GM12878 (cell line): ENCODE measurements at regions not wholly inside any gene's neighbourhood (a gene's known extent, or its start where the extent isn't known, plus 50 kb on each side); places are given as distances from the start of the nearest gene placed in this dataset.
"Not testable (repeated sequence)": the region's sequence is repeated elsewhere in the genome, so short reads cannot be mapped to it uniquely, and the experiment has no call there.

Experiments
- ATF3 ChIP-seq: IDR thresholded peaks from 2 replicates; pipeline ENCODE4 v1.6.1; 2011; ENCODE audit warnings: low read depth, mild to moderate bottlenecking, low read length, moderate library complexity, borderline replicate concordance; ENCODE audit errors: extremely low read depth
- CEBPB ChIP-seq, 2 experiments: fragments of 150-350 bp in 1 of 2; IDR thresholded peaks; 2 replicates each; pipeline ENCODE4 v1.6.1; 2012 to 2014; ENCODE audit warnings: low read depth in 2 of 2, low read length in 2 of 2, borderline replicate concordance in 1 of 2, inconsistent platforms in 1 of 2
- CTCF ChIP-seq, 3 experiments: IDR thresholded peaks in 2 of 3; conservative IDR thresholded peaks in 1 of 3; 2 replicates each; pipeline ENCODE4 v1.5.1; 2011; ENCODE audit warnings: low read depth in 3 of 3, low read length in 3 of 3, mild to moderate bottlenecking in 3 of 3, control low read depth in 2 of 3, moderate library complexity in 2 of 3, inconsistent platforms in 1 of 3, mixed read lengths in 1 of 3; ENCODE audit not compliant: control insufficient read depth in 2 of 3, insufficient read depth in 1 of 3; ENCODE audit errors: extremely low read depth in 1 of 3
- HDAC6 ChIP-seq: fragments of 200-600 bp; sonication (generic); IDR thresholded peaks from one replicate; pipeline ENCODE4 v1.8.0; 2017; ENCODE audit warnings: antibody characterized with exemption; ENCODE audit not compliant: unreplicated experiment
- MTA3 ChIP-seq: IDR thresholded peaks from 2 replicates; pipeline ENCODE4 v1.6.1; 2012; ENCODE audit warnings: low read length, inconsistent platforms, borderline replicate concordance
- PAX8 ChIP-seq: fragments of 450-650 bp; IDR thresholded peaks from 2 replicates; pipeline ENCODE4 v1.6.1; 2017; ENCODE audit warnings: mild to moderate bottlenecking, moderate library complexity
- SIN3A ChIP-seq: IDR thresholded peaks from 2 replicates; pipeline ENCODE4 v1.6.1; 2012; ENCODE audit warnings: low read depth, low read length, improper control_type of control experiment
- SMAD5 ChIP-seq: IDR thresholded peaks from 2 replicates; pipeline ENCODE4 v1.6.1; 2016; ENCODE audit warnings: antibody characterized with exemption, low read depth
- SREBF2 ChIP-seq: IDR thresholded peaks from 2 replicates; pipeline ENCODE4 v1.6.1; 2012; ENCODE audit warnings: mild to moderate bottlenecking, low read length
- YY1 ChIP-seq: IDR thresholded peaks from 2 replicates; pipeline ENCODE4 v1.6.1; 2011; ENCODE audit warnings: low read depth, mild to moderate bottlenecking, low read length
- ZNF217 ChIP-seq: fragments of 450-650 bp; IDR thresholded peaks from 2 replicates; pipeline ENCODE4 v1.6.1; 2017; ENCODE audit warnings: antibody characterized with exemption, mild to moderate bottlenecking
- ZNF24 ChIP-seq: fragments of 450-650 bp; IDR thresholded peaks from 2 replicates; pipeline ENCODE4 v1.6.1; 2017; ENCODE audit warnings: antibody characterized with exemption, mild to moderate bottlenecking

- not testable (repeated sequence) for TF ChIP-seq ATF3; HDAC6; SIN3A; SREBF2; YY1; ZNF24; CTCF (IDR thresholded peaks at IDR 0.05 in 2 of 3, conservative IDR thresholded peaks at IDR 0.05 in 1 of 3; ENCODE audit: control insufficient read depth in 2 of 3, extremely low read depth in 1 of 3, insufficient read depth in 1 of 3, low read depth in 3 of 3, low read length in 3 of 3); PAX8; CEBPB (IDR thresholded peaks at IDR 0.05; ENCODE audit: borderline replicate concordance in 1 of 2, low read depth in 2 of 2, low read length in 2 of 2); ZNF217; SMAD5; MTA3
Measured at GRCh38 chr7:55698607-55699449, 126.5 kb upstream of the VOPP1 start.
